Naive thymus-derived CD4-positive, alpha-beta T cell (primary cell): ENCODE measurements at regions not wholly inside any gene's neighbourhood (a gene's known extent, or its start where the extent isn't known, plus 50 kb on each side); places are given as distances from the start of the nearest gene placed in this dataset.
"Not testable (repeated sequence)": the region's sequence is repeated elsewhere in the genome, so short reads cannot be mapped to it uniquely, and the experiment has no call there.

Source experiments
- ATAC-seq: fragments of 150-1000 bp; cut with Tn5 transposase; 2 replicates; pipeline ENCODE4 v1.10.0; 2021; ENCODE audit warnings: mild to moderate bottlenecking, moderate library complexity
- CTCF ChIA-PET: fragments of 350-600 bp; sonication (Branson Sonifier 250); formaldehyde crosslinking; loops from one replicate; lab custom pipeline; 2021; ENCODE audit warnings: antibody characterized with exemption; lab: Charles Lee
- POLR2A ChIA-PET: fragments of 350-600 bp; sonication (Branson Sonifier 250); formaldehyde crosslinking; loops from one replicate; lab custom pipeline; 2021; ENCODE audit warnings: antibody characterized with exemption, inconsistent platforms; lab: Charles Lee
- DNase-seq, 9 donors: peaks; one replicate each; pipeline versions ENCODE4 v3.0.0 to v3.0.0-alpha.2; 2020 to 2022; ENCODE audit warnings: mixed read lengths in 1 of 9
- H3K27ac ChIP-seq: one replicate; pipeline ENCODE4 v1.7.0; 2013; ENCODE audit warnings: mild to moderate bottlenecking, low read depth, low read length, moderate library complexity
- H3K27me3 ChIP-seq, 2 donors: one replicate each; pipeline ENCODE4 v1.7.0; 2013; ENCODE audit warnings: low read length in 2 of 2, mild to moderate bottlenecking in 2 of 2, moderate library complexity in 2 of 2; ENCODE audit not compliant: control insufficient read depth in 2 of 2, insufficient read depth in 2 of 2
- H3K36me3 ChIP-seq, 3 experiments: 1 replicate in 2 of 3; 2 replicates in 1 of 3; pipeline ENCODE4 v1.7.0; 2013; ENCODE audit warnings: low read length in 3 of 3, mild to moderate bottlenecking in 3 of 3, moderate library complexity in 1 of 3; ENCODE audit not compliant: insufficient read depth in 3 of 3, control insufficient read depth in 2 of 3
- H3K4me1 ChIP-seq, 2 donors: one replicate each; pipeline ENCODE4 v1.7.0; 2013; ENCODE audit warnings: low read length in 2 of 2, mild to moderate bottlenecking in 2 of 2, moderate library complexity in 1 of 2; ENCODE audit not compliant: control insufficient read depth in 2 of 2, insufficient read depth in 2 of 2
- H3K4me3 ChIP-seq: 2 replicates; pipeline ENCODE4 v1.7.0; 2013; ENCODE audit warnings: mild to moderate bottlenecking, low read length
- H3K9me3 ChIP-seq, 3 experiments: 1 replicate in 2 of 3; 2 replicates in 1 of 3; pipeline ENCODE4 v1.7.0; 2013; ENCODE audit warnings: low read length in 3 of 3; ENCODE audit not compliant: control insufficient read depth in 2 of 3
- H3K27ac Mint-ChIP-seq, 9 donors: one replicate each; pipeline ENCODE4 v1.8.0; 2020 to 2022; ENCODE audit warnings: mixed read lengths in 9 of 9, mild to moderate bottlenecking in 8 of 9, moderate library complexity in 5 of 9, inconsistent platforms in 2 of 9
- H3K27me3 Mint-ChIP-seq, 5 donors: one replicate each; pipeline ENCODE4 v1.8.0; 2021 to 2022; ENCODE audit warnings: mixed read lengths in 5 of 5, mild to moderate bottlenecking in 1 of 5
- H3K36me3 Mint-ChIP-seq, 5 donors: one replicate each; pipeline ENCODE4 v1.8.0; 2020 to 2022; ENCODE audit warnings: mixed read lengths in 5 of 5, mild to moderate bottlenecking in 3 of 5, inconsistent platforms in 1 of 5
- H3K4me1 Mint-ChIP-seq, 7 donors: one replicate each; pipeline ENCODE4 v1.8.0; 2020 to 2022; ENCODE audit warnings: mixed read lengths in 7 of 7, mild to moderate bottlenecking in 3 of 7, inconsistent platforms in 1 of 7
- H3K4me3 Mint-ChIP-seq, 10 donors: one replicate each; pipeline ENCODE4 v1.8.0; 2020 to 2022; ENCODE audit warnings: mild to moderate bottlenecking in 10 of 10, mixed read lengths in 10 of 10, moderate library complexity in 6 of 10, inconsistent platforms in 2 of 10
- H3K9me3 Mint-ChIP-seq, 11 donors: one replicate each; pipeline ENCODE4 v1.8.0; 2020 to 2022; ENCODE audit warnings: mixed read lengths in 11 of 11, mild to moderate bottlenecking in 4 of 11, inconsistent platforms in 1 of 11, moderate library complexity in 1 of 11
- intact Hi-C, 2 donors: fragments of 100-400 bp; cut with micrococcal nuclease; formaldehyde crosslinking; loops; one replicate each; pipeline ENCODE4 v1.15.1; 2023

GRCh38 chr5:12945477-12945876 lies 999.0 kb downstream of the DNAH5 start:
- H3K27ac ChIP-seq, H3K36me3 Mint-ChIP-seq, H3K4me1 ChIP-seq, POLR2A ChIA-PET, DNase-seq, H3K27me3 ChIP-seq, H3K27ac Mint-ChIP-seq, H3K4me1 Mint-ChIP-seq, intact Hi-C loops, H3K36me3 ChIP-seq, H3K4me3 Mint-ChIP-seq, ATAC-seq, CTCF ChIA-PET, H3K27me3 Mint-ChIP-seq, H3K9me3 ChIP-seq, H3K4me3 ChIP-seq: not testable (repeated sequence)
- peaks cover 0 to 28% (median 8%) of the 10 kb centered on the region in 11 donors for H3K9me3 Mint-ChIP-seq

- Mint-ChIP-seq H3K36me3 (no peaks in the 10 kb centered on the region), H3K27ac (no peak overlapping the region), H3K4me1 (no peaks in the 10 kb centered on the region), H3K4me3 (no peak overlapping the region), H3K9me3 (peaks cover 0 to 15% (median 6%) of the 10 kb centered on the region in 11 donors), H3K27me3 (no peaks in the 10 kb centered on the region)
- H3K27ac ChIP-seq: no peak overlapping the region
- ATAC-seq (no peak), DNase-seq (no peak)
- ChIA-PET CTCF (no interaction called here), POLR2A (no interaction called here)
- H3K36me3 ChIP-seq: no peaks in the 10 kb centered on the region
- no peaks in the 10 kb centered on the region for H3K27me3 ChIP-seq
- no peaks in the 10 kb centered on the region for H3K4me1 ChIP-seq
- intact Hi-C loops: no loop called here
- no peak overlapping the region for H3K4me3 ChIP-seq
- peaks cover 0 to 4% (median 0%) of the 10 kb centered on the region in 3 experiments for H3K9me3 ChIP-seq
These were observed 1008.3 kb downstream of the DNAH5 start for GRCh38 chr5:12936221-12936620.

GRCh38 chr5:12934722-12935121 lies 1009.8 kb downstream of the DNAH5 start:
- intact Hi-C loops: no loop called here
- H3K4me1 ChIP-seq: no peaks in the 10 kb centered on the region
- Mint-ChIP-seq H3K36me3 (no peaks in the 10 kb centered on the region), H3K27me3 (no peaks in the 10 kb centered on the region), H3K4me3 (no peak overlapping the region), H3K27ac (no peak overlapping the region), H3K9me3 (peaks cover 0 to 16% (median 6%) of the 10 kb centered on the region in 11 donors), H3K4me1 (no peaks in the 10 kb centered on the region)
- no peaks in the 10 kb centered on the region for H3K36me3 ChIP-seq
- CTCF ChIA-PET: no interaction called here
- no peak for ATAC-seq
- POLR2A ChIA-PET: no interaction called here
- no peak overlapping the region for H3K27ac ChIP-seq
- H3K27me3 ChIP-seq: no peaks in the 10 kb centered on the region
- no peak overlapping the region for H3K4me3 ChIP-seq
- H3K9me3 ChIP-seq: peaks cover 0 to 4% (median 0%) of the 10 kb centered on the region in 3 experiments
- DNase-seq: no peak

- intact Hi-C loops: no loop called here
- no peaks in the 10 kb centered on the region for H3K4me1 Mint-ChIP-seq
- no peak for DNase-seq
These were observed 1016.3 kb upstream of the CTNND2 start for GRCh38 chr5:12920527-12920926.

GRCh38 chr5:12911156-12911555 lies 1006.9 kb upstream of the CTNND2 start:
- POLR2A ChIA-PET: no interaction called here
- Mint-ChIP-seq H3K9me3 (peaks cover 0 to 20% (median 5%) of the 10 kb centered on the region in 11 donors), H3K27me3 (no peaks in the 10 kb centered on the region), H3K27ac (no peak overlapping the region), H3K36me3 (no peaks in the 10 kb centered on the region), H3K4me1 (no peaks in the 10 kb centered on the region), H3K4me3 (no peak overlapping the region)
- no peak overlapping the region for H3K27ac ChIP-seq
- no peaks in the 10 kb centered on the region for H3K4me1 ChIP-seq
- DNase-seq (no peak), ATAC-seq (no peak)
- H3K9me3 ChIP-seq: no peaks in the 10 kb centered on the region
- no peaks in the 10 kb centered on the region for H3K27me3 ChIP-seq
- no peak overlapping the region for H3K4me3 ChIP-seq
- H3K36me3 ChIP-seq: no peaks in the 10 kb centered on the region
- CTCF ChIA-PET: no interaction called here
- intact Hi-C loops: no loop called here

More at GRCh38 chr5:12920527-12920926, 1016.3 kb upstream of the CTNND2 start:
- Mint-ChIP-seq H3K4me3 (no peak overlapping the region), H3K9me3 (peaks cover 0 to 14% (median 7%) of the 10 kb centered on the region in 11 donors), H3K36me3 (no peaks in the 10 kb centered on the region), H3K27ac (no peak overlapping the region), H3K27me3 (no peaks in the 10 kb centered on the region)
- Histone ChIP-seq H3K36me3 (no peaks in the 10 kb centered on the region), H3K27ac (no peak overlapping the region), H3K27me3 (no peaks in the 10 kb centered on the region), H3K9me3 (peaks cover 0 to 3% (median 0%) of the 10 kb centered on the region in 3 experiments), H3K4me3 (no peak overlapping the region), H3K4me1 (no peaks in the 10 kb centered on the region)
- no peak for ATAC-seq
- ChIA-PET POLR2A (no interaction called here), CTCF (no interaction called here)

- intact Hi-C loops: no loop called here
- Mint-ChIP-seq H3K27me3 (no peaks in the 10 kb centered on the region), H3K9me3 (peaks cover 0 to 21% (median 5%) of the 10 kb centered on the region in 11 donors), H3K27ac (no peak overlapping the region), H3K4me1 (no peaks in the 10 kb centered on the region), H3K4me3 (no peak overlapping the region), H3K36me3 (no peaks in the 10 kb centered on the region)
- ChIA-PET CTCF (no interaction called here), POLR2A (no interaction called here)
- Histone ChIP-seq H3K4me3 (no peak overlapping the region), H3K9me3 (no peaks in the 10 kb centered on the region), H3K27me3 (no peaks in the 10 kb centered on the region), H3K36me3 (no peaks in the 10 kb centered on the region), H3K27ac (no peak overlapping the region), H3K4me1 (no peaks in the 10 kb centered on the region)
- DNase-seq (no peak), ATAC-seq (no peak)
These were observed 1006.4 kb upstream of the CTNND2 start for GRCh38 chr5:12910641-12911040.

GRCh38 chr5:12902611-12903010 lies 998.4 kb upstream of the CTNND2 start:
- no peaks in the 10 kb centered on the region for H3K36me3 ChIP-seq
- no peak for DNase-seq
- no peak overlapping the region for H3K4me3 ChIP-seq
- Mint-ChIP-seq H3K27ac (no peak overlapping the region), H3K27me3 (no peaks in the 10 kb centered on the region), H3K4me3 (no peak overlapping the region), H3K36me3 (no peaks in the 10 kb centered on the region), H3K4me1 (no peaks in the 10 kb centered on the region), H3K9me3 (peaks cover 0 to 21% (median 8%) of the 10 kb centered on the region in 11 donors)
- no peaks in the 10 kb centered on the region for H3K9me3 ChIP-seq
- intact Hi-C loops: no loop called here
- ChIA-PET POLR2A (no interaction called here), CTCF (no interaction called here)
- ATAC-seq: no peak
- no peaks in the 10 kb centered on the region for H3K4me1 ChIP-seq
- H3K27me3 ChIP-seq: no peaks in the 10 kb centered on the region
- no peak overlapping the region for H3K27ac ChIP-seq
